AG09319 (cell line): ENCODE measurements at regions not wholly inside any gene's neighbourhood (a gene's known extent, or its start where the extent isn't known, plus 50 kb on each side); places are given as distances from the start of the nearest gene placed in this dataset.
A peak's percentile ranks its signal among the peaks of the same experiment; 100 is the strongest.
"Not testable (repeated sequence)": the region's sequence is repeated elsewhere in the genome, so short reads cannot be mapped to it uniquely, and the experiment has no call there.

ENCODE experiments used
- DNase-seq: peaks from one replicate; pipeline ENCODE4 v3.0.0-alpha.2; 2010; ENCODE audit warnings: low read depth; ENCODE audit errors: extremely low read depth
- TF ChIP-seq, protein P1 (sequence below): IDR thresholded peaks from 2 replicates; pipeline ENCODE4 v1.5.1; 2011; ENCODE audit warnings: low read depth, mild to moderate bottlenecking, inconsistent platforms, low read length, moderate library complexity

DNA sequence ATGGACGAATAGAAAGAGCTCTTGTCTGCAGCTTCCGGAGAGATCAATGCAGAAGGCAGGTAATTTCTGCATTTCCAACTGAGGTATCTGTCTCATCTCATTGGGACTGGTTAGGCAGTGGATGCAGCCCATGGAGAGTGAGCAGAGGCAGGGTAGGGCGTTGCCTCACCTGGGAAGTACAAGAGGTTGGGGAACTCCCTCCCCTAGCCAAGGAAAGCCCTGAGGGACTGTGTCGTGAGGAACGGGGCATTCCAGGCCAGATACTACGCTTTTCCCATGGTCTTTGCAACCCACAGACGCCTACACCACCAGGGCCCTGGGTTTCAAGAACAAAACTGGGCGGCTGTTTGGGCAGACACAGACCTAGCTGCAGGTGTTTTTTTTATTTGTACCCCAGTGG lies 186.3 kb downstream of the ETV1 start:
- DNase-seq = no peak
- TF ChIP-seq, protein P1, sequence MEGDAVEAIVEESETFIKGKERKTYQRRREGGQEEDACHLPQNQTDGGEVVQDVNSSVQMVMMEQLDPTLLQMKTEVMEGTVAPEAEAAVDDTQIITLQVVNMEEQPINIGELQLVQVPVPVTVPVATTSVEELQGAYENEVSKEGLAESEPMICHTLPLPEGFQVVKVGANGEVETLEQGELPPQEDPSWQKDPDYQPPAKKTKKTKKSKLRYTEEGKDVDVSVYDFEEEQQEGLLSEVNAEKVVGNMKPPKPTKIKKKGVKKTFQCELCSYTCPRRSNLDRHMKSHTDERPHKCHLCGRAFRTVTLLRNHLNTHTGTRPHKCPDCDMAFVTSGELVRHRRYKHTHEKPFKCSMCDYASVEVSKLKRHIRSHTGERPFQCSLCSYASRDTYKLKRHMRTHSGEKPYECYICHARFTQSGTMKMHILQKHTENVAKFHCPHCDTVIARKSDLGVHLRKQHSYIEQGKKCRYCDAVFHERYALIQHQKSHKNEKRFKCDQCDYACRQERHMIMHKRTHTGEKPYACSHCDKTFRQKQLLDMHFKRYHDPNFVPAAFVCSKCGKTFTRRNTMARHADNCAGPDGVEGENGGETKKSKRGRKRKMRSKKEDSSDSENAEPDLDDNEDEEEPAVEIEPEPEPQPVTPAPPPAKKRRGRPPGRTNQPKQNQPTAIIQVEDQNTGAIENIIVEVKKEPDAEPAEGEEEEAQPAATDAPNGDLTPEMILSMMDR = no peak

DNA sequence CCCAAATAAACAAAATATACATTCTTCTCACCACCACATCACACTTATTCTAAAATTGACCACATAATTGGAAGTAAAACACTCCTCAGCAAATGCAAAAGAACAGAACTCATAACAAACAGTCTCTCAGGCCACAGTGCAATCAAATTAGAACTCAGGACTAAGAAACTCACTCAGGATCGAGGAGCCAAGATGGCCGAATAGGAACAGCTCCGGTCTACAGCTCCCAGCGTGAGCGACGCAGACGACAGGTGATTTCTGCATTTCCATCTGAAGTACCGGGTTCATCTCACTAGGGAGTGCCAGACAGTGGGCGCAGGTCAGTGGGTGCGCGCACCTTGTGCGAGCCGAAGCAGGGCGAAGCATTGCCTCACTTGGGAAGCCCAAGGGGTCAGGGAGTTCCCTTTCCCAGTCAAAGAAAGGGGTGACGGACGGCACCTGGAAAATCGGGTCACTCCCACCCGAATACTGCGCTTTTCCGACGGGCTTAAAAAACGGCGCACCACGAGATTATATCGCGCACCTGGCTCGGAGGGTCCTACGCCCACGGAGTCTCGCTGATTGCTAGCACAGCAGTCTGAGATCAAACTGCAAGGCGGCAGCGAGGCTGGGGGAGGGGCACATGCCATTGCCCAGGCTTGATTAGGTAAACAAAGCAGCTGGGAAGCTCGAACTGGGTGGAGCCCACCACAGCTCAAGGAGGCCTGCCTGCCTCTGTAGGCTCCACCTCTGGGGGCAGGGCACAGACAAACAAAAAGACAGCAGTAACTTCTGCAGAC lies 183.2 kb downstream of the ETV1 start:
- DNase-seq = not testable (repeated sequence)

DNA sequence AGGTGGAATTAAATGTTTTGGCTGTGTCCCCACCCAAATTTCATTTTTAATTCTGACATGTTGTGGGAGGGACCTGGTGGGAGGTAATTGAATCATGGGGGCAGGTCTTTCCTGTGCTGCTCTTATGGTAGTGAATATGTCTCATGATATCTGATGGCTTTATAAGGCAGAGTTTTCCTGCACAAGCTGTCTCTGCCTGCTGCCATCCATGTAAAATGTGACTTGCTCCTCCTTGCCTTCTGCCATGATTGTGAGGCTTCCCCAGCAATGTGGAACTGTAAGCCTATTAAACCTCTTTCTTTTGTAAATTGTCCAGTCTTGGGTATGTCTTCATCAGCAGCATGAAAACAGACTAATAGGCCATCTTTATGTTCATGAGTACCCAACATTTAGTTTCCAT lies 172.2 kb downstream of the ETV1 start:
- DNase-seq = not testable (repeated sequence)

DNA sequence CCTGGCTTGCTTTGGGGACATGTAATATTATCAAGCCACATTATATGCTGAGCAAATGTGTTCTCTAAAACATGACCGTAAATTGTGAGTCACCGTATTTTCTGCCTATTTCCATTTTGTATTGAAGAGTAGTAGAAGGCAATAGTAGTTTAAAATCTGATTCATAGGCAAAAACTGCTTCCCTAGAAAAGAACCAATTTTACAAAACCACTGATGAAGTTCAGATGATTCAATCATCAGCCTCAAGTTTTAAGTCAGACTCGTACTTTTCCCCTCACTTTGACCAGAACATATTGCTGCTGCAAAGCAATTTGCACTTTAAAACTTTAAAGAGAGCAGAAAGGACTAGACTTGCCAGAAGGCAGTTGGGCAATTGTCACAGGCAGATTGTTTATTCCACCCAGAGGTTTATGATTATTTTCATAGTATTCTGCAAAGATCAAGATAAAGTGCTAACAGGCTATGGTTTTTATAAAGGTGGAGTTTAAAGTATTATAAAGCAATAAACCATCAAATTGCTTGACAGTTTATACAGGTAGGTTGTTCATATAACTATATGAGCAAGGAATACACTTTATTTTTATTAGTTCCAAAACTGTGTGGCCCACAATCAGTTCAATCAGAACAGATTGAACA lies 168.2 kb downstream of the ETV1 start:
- TF ChIP-seq, protein P1 = no peak
- peak; percentile 4 for DNase-seq

DNA sequence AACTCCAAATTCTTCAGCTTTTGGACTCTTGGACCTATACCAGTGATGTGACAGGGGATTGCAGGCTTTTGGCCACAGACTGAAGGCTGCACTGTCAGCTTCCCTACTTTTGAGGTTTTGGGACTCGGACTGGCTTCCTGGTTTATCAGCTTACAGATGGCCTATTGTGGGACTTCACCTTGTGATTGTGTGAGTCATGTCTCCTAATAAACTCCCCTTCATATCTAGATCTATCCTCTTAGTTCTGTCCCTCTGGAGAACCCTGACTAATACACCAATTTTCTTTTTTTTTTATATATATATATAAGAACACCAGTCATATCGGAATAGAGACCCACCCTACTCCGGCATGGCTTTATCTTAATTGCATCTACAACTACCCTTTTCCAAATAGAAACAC lies 166.8 kb downstream of the ETV1 start:
- DNase-seq = no peak
- TF ChIP-seq, protein P1 = no peak

DNA sequence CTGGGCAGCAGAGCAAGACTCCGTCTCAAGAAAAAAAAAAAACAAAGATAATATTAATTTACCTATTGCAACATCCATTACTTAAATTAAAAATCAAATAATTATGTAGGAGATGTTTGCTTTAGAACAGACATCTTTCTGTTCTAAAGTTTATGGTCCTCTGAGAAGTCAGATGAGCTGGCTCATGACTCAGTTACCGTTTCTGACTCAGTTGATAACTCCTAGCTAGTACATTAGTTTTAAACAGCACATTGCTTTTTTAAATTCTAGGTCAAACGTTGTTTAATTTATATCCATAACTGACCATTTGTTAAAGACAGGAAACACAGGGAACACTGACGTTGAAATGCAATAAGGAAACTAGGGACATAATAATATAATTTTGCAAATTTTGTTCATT lies 162.7 kb downstream of the ETV1 start:
- TF ChIP-seq, protein P1 = no peak
- no peak for DNase-seq

DNA sequence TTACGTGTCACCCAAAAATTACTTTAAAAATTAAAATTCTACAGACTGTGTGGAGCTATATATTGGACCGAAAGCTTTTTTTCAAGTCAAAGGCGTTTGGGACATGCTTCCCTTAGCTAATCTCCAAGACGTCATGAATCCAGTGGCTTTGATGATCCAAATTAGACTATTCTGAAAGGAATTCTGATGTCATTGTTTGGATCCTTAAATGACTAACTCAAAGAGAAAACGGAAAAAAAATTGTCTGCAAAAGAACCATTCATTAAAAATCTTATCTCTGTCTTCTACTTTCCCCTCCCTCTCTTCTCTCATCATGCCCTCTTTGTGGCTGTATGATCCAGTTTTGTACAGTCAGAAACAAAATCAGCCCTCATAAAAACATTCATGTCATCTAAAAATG lies 161.8 kb downstream of the ETV1 start:
- TF ChIP-seq, protein P1 = no peak
- DNase-seq = no peak

DNA sequence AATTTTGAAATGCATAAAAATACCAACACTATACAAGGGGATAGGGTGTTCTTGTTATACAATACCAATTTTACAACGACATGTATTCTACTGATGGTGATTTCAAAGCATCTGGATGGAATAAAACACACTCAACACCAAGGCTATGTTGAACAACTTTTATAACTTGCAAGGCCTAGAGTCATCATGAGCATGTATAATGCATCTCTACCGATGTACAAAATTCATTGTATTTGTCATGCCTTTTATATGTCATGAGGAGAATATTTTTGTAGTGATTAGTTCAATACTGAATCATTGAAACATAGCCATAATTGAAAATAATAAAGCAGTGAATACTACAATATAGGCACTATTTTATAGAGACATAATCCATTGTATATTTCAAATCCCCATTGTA lies 160.2 kb downstream of the ETV1 start:
- TF ChIP-seq, protein P1 = no peak

More for the DNA sequence above, 160.2 kb downstream of the ETV1 start:
- no peak for DNase-seq
